ENCODE measurements at regions not wholly inside any gene's neighbourhood (a gene's known extent, or its start where the extent isn't known, plus 50 kb on each side); places are given as distances from the start of the nearest gene placed in this dataset.
"Not testable (repeated sequence)": the region's sequence is repeated elsewhere in the genome, so short reads cannot be mapped to it uniquely, and the experiment has no call there.

DNA sequence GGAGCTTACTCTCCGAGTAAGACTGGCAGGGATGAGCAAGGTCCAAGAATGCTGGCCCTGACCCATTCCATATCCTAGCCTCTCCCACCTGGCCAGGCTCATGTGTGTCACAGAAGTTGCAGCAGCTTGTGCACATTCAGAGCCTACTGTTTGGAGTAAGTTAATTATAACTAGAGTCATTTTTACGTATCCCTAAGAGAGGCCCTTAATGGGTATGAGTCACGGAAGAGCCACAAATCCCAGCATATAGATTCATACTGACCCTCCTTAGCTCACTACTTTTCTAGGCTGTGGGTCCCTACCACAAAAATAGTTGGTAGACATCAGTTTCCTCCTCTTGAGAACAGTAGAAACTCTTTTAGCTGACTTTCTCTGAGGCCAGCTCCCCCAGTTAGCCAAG, 118.3 kb upstream of the FRG1 start:
- DNase-seq (ENCODE audit: low read depth) = no peak

GRCh38 chr4:189823591-189823990, 117.1 kb upstream of the FRG1 start:
- DNase-seq (ENCODE audit: low read depth) = no peak

DNA sequence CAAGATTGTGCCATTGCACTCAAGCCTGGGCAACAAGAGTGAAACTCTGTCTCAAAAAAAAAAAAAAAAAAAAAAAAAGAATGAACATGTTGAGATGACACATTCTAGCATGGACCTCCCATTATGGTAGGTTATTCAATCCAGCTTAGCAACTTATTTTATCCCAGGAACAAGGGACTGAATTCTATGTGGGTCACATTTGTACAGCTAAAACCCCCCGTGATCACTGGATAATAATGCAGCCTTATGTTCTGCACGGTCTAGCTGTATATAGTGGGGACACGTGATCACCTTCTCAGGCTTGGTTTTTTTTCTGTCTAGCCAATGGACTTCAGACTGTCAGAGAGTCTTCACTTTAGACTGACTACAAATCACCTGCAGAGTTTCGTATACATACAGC, 115.2 kb upstream of the FRG1 start:
- DNase-seq (ENCODE audit: low read depth) = no peak

- no peak for DNase-seq (ENCODE audit: low read depth)
Measured at GRCh38 chr4:189826657-189827056, 114.0 kb upstream of the FRG1 start.

DNA sequence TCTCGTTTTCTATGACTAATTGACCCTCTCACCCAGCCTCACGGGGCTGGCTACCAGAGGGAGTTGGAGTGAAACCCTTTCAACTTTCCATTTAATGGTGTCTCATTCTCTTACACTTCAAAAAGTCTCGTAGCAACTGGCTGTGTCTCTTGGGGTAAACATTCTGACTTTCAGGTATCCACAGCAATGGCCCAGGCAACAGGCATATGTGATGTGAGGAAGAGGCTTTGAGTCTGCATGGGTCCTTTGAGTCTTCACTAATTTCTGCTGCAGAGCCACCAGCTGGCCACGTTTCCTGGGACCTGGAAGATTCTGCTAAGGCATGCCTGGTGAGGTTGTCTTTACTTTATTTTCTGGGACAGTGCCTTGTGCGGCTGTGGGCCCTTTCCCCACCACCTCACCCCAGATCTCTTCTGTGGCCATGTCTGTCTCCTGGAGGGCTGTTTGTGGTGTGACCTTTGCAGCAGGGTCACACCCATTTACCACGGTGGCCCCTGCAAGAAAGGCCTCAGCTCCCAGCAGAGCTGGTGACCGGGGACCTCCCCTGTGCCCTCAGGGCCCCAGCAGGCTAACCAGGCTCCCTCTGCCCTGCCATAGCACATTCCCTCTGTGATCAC, 112.5 kb upstream of the FRG1 start:
- DNase-seq (ENCODE audit: low read depth) = no peak

- no peak for DNase-seq (ENCODE audit: low read depth)
Measured at GRCh38 chr4:189832528-189832927, 108.1 kb upstream of the FRG1 start.

GRCh38 chr4:189834616-189835015, 106.1 kb upstream of the FRG1 start:
- no peak for DNase-seq (ENCODE audit: low read depth)

GRCh38 chr4:189835505-189835904, 105.2 kb upstream of the FRG1 start:
- DNase-seq (ENCODE audit: low read depth) = no peak

DNA sequence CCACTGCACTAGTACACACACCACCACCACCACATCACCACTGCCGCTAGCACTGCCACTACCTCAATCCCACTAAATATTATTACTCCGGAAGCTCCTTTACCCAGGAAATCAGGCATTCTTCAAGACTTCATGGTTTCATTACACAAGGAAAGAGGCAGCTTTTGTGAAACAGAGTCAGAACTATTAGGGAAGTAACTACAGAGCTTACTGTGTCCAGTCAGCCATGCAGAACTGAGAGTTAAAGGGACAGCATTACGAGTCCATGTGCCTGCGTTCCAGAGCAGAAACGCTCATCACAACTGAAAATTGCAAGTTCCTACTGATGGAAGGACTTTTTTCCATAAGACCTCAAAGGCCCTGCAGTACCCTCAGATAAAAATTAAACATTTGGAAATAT, 103.2 kb upstream of the FRG1 start:
- DNase-seq (ENCODE audit: low read depth) = no peak

- no peak for DNase-seq (ENCODE audit: low read depth)
Measured at GRCh38 chr4:189838821-189839497, 101.7 kb upstream of the FRG1 start.

- DNase-seq (ENCODE audit: low read depth) = no peak
Measured at GRCh38 chr4:189840356-189840755, 100.3 kb upstream of the FRG1 start.

DNA sequence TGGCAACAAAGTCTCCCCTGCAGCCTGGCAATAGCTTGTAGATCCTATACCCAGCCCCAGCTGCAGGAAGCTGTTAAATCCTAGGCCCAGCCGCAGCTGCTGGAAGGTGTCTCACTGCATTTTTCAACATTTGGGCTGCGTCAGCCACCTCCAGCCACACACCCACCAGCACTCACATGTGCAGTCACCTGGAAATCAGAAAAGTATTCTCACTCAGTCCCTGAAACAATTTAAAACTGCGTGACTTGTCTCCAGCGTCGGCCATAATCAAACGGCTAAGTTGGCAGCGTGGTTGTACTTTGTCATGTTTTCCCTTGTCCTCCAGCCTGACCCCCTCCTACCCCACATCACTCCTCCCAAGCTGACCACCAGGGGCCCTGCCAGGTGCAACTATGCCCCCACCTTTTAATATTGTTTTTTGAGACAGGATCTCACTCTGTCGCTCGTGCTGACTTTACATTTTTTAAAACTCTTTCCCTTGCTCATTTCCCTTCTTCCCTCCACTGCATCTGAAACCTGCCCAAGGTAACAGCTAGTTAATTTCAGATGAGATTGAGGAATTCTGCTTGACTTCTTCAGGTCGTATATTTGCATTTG, 97.2 kb upstream of the FRG1 start:
- DNase-seq (ENCODE audit: low read depth) = no peak

DNA sequence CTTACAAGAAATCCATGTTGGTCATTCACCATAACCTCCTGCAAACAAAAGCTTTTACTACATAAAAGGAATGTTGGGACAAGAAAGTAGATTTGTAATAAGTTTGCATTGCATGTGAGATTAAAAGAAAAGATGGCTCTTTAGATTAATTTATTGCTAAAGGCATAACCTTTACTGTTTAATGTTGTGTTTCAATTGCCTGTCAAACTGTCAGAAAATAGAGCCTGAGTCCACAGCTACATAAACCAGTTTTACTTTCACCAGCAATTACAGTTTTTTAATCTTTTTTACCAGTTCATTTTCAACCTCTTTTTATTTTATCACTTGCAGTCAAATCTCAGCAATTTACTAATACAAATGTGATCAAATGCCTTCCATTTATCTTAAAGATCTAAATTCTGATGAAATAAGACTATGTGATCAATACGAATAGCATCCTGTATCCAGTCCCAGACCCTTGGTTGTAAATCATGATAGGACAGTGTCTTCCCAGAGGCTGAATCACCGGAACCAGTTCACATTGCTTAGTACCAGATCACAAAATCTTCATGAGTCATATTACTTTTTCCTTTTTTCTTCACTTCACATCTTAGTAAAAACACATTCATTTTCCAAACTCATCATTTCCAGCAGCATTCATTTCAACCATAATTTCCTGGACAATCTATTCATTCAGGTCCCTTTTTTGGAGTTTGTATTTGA, 95.4 kb upstream of the FRG1 start:
- no peak for DNase-seq (ENCODE audit: low read depth)

DNA sequence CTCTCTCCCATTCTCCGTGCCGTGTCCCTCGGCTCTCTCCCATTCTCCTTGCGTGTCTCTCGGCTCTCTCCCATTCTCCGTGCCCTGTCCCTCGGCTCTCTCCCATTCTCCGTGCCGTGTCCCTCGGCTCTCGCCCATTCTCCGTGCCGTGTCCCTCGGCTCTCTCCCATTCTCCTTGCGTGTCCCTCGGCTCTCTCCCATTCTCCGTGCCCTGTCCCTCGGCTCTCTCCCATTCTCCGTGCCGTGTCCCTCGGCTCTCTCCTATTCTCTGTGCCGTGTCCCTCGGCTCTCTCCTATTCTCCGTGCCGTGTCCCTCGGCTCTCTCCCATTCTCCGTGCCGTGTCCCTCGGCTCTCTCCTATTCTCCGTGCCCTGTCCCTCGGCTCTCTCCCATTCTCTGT, 94.6 kb upstream of the FRG1 start:
- DNase-seq (ENCODE audit: low read depth) = not testable (repeated sequence)

DNA sequence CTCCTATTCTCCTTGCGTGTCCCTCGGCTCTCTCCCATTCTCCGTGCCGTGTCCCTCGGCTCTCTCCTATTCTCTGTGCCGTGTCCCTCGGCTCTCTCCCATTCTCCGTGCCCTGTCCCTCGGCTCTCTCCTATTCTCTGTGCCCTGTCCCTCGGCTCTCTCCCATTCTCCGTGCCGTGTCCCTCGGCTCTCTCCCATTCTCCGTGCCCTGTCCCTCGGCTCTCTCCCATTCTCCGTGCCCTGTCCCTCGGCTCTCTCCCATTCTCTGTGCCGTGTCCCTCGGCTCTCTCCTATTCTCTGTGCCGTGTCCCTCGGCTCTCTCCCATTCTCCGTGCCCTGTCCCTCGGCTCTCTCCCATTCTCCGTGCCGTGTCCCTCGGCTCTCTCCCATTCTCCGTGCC, 94.1 kb upstream of the FRG1 start:
- not testable (repeated sequence) for DNase-seq (ENCODE audit: low read depth)

DNA sequence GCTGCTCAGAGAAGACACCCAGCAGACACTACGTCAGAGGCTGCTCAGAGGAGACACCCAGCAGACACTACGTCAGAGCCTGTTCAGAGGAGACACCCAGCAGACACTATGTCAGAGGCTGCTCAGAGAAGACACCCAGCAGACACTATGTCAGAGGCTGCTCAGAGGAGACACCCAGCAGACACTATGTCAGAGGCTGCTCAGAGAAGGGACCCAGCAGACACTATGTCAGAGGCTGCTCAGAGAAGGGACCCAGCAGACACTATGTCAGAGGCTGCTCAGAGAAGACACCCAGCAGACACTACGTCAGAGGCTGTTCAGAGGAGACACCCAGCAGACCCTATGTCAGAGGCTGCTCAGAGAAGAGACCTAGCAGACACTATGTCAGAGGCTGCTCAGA, 92.0 kb upstream of the FRG1 start:
- DNase-seq (ENCODE audit: low read depth) = not testable (repeated sequence)

- DNase-seq (ENCODE audit: low read depth) = no peak
Measured at GRCh38 chr4:189850239-189850856, 90.3 kb upstream of the FRG1 start.

- no peak for DNase-seq (ENCODE audit: low read depth)
Measured at GRCh38 chr4:189858435-189858834, 82.2 kb upstream of the FRG1 start.

GRCh38 chr4:189861101-189861500, 79.6 kb upstream of the FRG1 start:
- no peak for DNase-seq (ENCODE audit: low read depth)

- no peak for DNase-seq (ENCODE audit: low read depth)
Measured at GRCh38 chr4:189869236-189869635, 71.4 kb upstream of the FRG1 start.

- DNase-seq (ENCODE audit: low read depth) = no peak
Measured at GRCh38 chr4:189870511-189871234, 70.0 kb upstream of the FRG1 start.

DNA sequence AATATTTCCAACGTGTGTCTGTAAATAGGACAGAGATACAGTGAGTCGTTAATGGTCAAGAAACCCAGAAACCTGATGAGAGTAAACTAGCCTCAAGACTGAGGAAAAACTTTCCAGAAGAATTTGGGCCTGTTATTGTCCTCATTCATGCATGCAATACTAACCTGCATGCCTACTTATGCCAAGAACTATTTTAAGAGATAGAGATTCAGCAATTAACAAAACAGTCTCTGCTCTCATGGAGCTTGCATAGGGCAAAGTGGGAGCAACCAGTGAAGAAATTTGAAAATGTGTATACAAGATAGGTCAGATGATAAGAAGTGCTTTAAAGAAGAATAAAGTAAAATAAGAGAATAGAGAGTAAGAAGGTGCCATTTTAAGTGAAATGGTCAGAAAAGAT, 66.1 kb upstream of the FRG1 start:
- DNase-seq (ENCODE audit: low read depth) = no peak

Measured in M059J (cell line).